Neural cell (in vitro differentiated cells): ENCODE measurements at regions not wholly inside any gene's neighbourhood (a gene's known extent, or its start where the extent isn't known, plus 50 kb on each side); places are given as distances from the start of the nearest gene placed in this dataset.

Source experiments
- EP300 ChIP-seq: fragments of 450-650 bp; conservative IDR thresholded peaks from 2 replicates; pipeline ENCODE4 v1.6.1; 2014; ENCODE audit warnings: antibody characterized with exemption, mild to moderate bottlenecking, moderate library complexity; ENCODE audit not compliant: poor library complexity, severe bottlenecking
- RAD21 ChIP-seq: fragments of 450-650 bp; conservative IDR thresholded peaks from 2 replicates; pipeline ENCODE4 v1.6.1; 2014; ENCODE audit warnings: antibody characterized with exemption, mild to moderate bottlenecking, moderate library complexity
- TF ChIP-seq, protein P1 (sequence below): fragments of 450-650 bp; IDR thresholded peaks from 2 replicates; pipeline ENCODE4 v1.5.1; 2014; ENCODE audit warnings: antibody characterized with exemption, mild to moderate bottlenecking, moderate library complexity; ENCODE audit not compliant: poor library complexity, severe bottlenecking

DNA sequence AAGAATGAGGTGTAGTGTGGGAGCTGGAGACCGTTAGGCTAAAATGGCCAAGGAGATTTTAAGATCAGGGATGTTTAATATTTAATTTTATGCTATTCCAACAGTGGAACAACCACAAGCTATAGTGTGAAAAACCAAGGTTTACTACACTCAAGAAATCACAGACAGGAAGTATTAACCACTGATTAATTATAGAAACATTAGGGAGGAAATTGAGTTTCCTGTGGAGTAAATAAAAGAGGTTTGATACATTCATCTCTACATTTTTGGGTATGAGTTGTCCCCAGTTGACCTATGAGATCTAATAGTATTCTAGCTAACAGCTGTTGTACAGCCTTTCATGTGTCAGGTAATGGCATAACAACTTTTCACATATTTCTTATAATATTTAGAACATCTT lies 103.7 kb upstream of the MPDZ start:
- TF ChIP-seq EP300 (no peak), RAD21 (no peak)
- TF ChIP-seq, protein P1, sequence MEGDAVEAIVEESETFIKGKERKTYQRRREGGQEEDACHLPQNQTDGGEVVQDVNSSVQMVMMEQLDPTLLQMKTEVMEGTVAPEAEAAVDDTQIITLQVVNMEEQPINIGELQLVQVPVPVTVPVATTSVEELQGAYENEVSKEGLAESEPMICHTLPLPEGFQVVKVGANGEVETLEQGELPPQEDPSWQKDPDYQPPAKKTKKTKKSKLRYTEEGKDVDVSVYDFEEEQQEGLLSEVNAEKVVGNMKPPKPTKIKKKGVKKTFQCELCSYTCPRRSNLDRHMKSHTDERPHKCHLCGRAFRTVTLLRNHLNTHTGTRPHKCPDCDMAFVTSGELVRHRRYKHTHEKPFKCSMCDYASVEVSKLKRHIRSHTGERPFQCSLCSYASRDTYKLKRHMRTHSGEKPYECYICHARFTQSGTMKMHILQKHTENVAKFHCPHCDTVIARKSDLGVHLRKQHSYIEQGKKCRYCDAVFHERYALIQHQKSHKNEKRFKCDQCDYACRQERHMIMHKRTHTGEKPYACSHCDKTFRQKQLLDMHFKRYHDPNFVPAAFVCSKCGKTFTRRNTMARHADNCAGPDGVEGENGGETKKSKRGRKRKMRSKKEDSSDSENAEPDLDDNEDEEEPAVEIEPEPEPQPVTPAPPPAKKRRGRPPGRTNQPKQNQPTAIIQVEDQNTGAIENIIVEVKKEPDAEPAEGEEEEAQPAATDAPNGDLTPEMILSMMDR: no peak
